HG03469 (cell line): ENCODE measurements at regions not wholly inside any gene's neighbourhood (a gene's known extent, or its start where the extent isn't known, plus 50 kb on each side); places are given as distances from the start of the nearest gene placed in this dataset.

Experiments
- ATAC-seq: cut with Tn5 transposase; IDR thresholded peaks from one replicate; pipeline ENCODE4 v1.9.1; 2021; ENCODE audit warnings: mild to moderate bottlenecking, moderate library complexity, moderate number of reproducible peaks; ENCODE audit not compliant: unreplicated experiment

DNA sequence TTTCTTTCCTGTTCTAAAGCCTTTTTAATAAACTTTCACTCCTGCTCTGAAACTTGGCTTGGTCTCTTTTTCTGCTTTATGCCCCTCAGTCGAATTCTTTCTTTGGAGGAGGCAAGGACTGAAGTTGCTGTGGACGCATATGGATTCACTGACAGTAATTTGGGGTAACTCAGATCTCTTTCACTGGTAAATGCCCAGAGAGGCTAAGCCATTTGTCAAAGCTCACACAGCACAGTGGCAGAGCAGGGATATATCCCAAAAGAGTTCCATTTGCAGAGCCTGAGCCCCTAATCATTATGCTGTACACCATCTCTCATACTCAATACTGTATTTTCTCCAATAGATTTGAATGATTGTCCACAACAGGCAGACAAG, 72.3 kb upstream of the GALNT15 start:
- ATAC-seq = no peak

DNA sequence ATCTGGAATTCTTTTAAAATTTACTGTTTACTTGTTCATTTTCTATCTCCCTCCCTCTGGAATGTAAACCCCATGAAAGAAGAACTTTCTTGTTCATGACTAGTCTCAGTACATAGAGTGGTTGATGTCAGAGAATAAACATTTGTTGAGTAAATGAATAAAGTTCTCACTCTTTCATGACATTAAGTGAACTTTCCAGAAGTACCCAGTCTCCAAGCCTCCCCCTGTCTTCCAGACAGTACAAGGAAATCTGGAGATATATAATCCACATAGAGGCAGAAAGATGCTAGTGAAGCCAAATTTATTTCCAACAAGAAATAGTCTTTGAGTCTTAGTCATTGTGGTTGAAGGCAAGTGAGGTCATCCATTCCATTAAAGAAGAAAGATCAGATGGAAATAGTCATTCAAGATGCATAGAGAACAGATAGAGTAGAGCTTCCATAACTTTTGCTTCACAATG, 71.5 kb upstream of the GALNT15 start:
- no peak for ATAC-seq

DNA sequence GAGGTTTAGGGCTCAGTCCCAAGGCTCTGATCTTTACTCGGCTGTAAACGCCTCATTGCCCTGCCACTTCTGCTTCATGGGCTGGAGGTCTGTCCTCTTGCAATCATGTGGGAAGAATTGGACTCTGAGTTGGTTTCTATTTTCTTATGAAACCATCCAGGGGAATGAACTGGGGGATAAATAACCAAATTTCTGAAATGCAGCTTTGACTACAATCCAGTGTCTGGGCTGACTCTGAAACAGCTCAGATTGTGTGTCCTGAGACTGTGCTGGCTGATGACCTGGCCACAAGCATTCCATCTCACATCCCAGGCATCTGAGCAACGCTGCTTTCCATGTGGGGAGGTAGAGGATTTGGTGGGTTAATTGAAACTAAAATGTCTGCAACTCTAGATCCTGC, 71.0 kb upstream of the GALNT15 start:
- ATAC-seq = no peak

DNA sequence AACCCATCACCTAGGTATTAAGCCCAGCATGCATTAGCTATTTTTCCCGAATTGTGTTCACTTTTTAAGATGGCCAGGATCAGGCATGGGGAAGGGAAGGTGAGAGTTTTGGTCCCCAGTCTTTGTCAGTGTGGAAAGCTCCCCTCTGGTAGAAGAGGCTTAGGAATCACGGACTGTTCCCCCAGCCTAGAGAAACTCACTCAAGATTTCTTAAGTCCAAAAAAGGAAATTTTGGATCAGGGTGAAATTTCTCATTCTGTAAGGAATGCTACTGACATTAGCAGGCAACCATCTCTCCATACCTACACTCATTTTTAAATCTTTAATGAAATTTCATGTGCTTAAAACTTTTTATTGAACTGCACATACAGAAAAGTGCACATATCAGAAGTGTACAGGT, 70.3 kb upstream of the GALNT15 start:
- ATAC-seq = no peak

DNA sequence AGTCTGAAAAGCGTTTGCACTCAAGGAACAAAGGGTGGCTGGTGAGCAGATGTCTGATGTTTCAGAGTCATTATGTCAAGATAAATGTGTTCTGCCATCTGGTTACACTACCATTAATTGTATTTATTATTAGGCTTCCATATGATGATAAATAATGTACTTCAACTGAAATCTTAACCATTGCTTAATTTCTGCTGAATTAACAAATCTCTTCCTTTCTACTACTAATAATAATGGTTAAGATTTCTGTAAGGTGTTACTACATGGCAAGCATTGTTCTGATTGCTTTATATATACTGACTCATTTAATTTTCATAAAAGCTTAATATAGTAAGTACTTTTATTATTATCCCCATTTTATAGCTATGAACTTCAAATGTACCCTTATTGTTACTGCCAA, 68.4 kb upstream of the GALNT15 start:
- no peak for ATAC-seq

DNA sequence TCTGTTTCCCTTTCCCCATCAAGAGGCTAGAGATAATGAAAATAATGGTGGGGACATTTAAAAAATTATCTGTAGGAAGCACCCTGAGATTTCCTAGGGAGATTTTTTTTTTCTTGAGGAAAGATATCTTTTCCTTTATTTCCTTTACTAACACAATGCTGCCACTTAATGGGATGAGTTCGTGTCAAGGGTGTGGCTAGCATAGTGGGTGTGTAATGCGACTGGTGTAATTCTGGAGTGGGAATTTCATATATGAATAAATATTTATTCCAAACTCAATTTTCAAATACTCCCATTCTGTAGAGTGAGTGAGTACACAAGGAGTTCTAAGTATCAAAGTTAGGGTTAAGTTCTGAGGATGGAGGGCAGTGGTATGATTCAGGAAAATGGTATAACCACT, 66.1 kb upstream of the GALNT15 start:
- ATAC-seq = no peak

DNA sequence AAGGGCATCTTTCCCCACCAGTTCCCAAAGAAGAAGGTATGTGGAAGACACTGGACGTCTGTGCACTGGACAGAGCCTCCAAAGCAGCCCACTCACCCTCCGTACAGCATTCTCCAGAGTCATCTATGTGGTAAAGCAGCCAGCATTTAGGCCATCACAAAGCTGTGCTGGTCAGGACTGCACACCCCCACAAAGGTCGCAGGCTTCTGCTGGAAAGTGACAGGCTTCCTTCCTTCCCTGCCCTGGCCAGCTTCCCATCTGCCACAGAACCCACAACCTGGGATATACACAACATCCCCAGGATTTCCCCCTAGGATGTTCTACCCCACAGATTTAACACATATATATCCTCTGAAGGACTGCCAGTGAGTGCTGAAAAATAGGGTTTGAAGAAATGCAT, 64.6 kb upstream of the GALNT15 start:
- no peak for ATAC-seq

DNA sequence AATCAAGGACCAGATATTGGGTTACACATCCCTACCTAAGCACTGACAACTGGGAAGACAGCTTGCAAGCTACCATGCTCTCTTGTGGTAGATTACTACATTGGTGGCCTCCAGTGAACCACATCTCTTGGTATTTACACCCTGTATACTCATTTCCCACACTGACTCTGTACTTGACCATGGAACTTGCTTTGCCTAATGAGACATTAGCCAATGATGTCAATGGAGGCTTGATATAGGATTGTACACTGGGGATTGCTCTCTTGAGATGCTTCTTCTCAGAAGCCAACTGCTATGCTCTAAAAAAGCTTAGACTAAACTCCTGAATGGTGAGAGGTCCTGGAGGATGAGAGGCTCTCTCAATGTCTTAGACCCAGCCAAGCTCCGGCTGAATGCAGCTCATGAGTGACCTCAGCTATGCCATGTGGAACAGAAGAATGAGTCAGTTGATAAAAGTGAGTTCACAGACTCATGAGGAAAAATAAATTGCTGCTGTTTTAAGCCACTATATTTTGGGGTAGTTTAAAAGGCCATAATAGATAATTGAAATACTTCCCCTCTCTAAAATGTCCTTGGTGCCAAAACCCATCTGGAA, 61.5 kb upstream of the GALNT15 start:
- ATAC-seq = no peak

DNA sequence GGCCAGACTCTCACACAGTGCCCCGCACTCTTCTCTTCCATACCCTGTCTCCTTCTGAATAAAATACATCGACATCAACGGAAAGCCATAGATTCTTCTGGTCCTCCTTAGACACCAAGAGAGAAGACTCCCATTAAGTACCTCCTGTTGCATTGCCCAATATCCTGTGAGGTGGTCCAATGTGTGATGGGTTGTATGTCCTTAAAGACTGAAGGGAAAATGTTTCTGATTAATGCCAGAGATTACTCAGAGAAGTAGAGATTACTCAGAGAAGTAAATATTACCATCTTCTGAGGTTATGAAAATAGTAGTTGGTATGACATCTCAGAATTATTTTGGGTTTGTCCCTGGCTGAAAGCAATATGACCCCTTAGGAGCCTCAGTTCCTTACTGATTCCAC, 60.8 kb upstream of the GALNT15 start:
- ATAC-seq = no peak

DNA sequence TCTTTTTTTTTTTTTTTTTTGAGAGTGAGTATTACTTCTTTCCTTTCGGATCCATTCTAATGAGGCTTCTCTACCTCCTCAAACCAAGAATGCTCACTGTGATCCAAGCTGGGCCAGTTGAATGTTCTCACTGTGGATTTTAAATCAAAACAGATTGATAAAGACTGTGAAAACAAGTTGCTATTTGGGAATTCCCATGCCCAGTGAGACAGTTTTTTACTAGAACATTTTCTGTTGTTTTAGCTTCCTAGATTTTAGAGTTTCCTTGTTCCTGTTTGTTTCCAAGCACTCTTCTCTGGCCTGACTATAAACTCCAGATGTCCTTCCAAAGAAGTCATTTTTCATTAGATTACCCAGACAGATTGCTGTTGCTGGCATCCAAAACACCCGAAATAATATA, 60.1 kb upstream of the GALNT15 start:
- no peak for ATAC-seq

DNA sequence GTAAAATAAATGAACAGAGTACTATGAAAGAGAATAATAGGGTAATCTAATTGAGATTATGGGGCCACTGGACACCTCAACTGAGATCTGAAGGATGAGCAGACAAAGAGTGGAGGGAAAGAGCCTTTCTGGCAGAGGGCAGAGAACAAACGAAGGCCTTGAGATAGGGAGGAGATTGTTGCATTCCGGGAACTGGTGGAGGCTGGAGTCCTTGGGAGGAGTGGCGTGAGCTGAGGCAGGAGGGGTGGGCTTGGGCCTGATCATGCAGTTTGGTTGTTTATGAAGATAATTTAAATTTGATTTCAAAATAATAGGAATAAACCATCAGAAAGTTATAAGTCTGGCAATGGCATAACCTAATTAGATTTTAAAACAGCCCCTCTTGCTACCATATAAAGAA, 59.5 kb upstream of the GALNT15 start:
- no peak for ATAC-seq

DNA sequence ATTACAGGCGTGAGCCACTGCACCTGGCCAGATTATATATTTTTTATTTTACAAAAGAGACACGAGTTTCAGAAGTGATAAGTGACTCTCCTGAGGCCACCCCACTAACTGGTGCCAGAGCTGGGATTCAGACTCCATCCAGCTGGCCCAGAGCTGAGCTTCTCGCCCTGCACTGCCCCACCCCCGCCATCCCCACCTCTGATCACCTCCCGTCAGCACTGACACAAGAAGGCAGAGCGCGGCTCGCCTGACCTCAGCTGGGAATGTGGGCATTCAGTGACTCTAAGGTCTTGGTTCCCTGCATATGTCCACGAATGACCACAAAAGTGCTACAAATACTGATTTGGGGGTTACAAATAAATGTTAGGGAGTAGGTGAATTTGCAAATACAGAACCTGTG, 56.1 kb upstream of the GALNT15 start:
- no peak for ATAC-seq

DNA sequence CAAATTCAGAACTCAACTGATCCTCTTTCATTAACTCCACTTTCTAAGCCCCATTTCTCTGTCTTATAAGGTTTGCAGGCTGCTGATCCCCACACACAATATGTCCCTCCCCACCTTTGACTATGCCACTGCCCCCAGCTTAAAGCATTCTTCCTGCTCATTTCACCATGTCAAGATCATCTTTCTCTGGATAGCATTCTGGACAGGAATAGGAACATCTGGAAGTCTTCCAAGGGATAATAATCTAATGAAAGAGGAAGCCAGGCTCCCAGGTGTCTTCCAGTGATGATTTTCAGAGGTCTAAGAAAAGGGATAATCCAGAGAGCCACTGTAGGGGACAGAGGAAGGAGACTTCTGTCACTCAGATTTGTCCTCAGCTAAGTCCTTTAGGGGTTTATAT, 54.6 kb upstream of the GALNT15 start:
- no peak for ATAC-seq

DNA sequence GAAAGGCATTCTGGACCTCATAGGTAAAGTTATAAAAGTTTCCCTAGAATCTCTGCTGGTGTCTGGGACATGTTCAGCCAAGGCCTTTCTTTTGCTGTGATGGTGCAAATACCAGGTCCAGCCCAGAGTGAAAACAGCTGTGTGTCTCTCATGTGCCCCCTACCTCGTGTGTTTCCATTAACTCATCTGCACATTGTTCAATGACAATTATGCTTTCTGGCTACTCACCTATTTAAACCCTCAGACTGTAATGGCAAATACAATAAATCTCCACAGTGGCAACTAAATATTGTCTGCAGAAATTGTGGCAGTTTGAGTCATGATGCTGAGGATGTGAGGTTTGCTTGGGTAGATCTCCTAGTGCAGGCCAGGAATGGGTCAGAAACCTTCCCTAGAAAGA, 53.1 kb upstream of the GALNT15 start:
- ATAC-seq = no peak

DNA sequence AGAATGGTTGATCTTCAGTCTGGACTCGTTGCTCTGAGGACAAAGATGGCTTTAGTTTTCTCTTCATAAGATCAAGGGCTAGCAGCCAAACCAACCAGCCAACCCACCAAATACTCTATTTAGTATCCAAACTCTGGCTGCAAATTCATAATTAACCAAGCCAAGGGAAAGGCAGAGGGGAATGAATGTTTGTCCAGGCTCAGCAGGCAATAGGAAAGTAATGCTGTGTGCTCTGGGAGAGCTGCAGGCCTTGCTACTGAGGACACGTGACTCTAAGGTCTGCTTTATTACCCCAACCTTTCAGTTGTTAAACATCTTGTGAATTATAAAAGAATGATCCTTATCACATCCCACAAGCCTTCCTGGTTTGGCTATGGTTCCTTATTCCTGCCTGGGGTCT, 52.3 kb upstream of the GALNT15 start:
- ATAC-seq = no peak

DNA sequence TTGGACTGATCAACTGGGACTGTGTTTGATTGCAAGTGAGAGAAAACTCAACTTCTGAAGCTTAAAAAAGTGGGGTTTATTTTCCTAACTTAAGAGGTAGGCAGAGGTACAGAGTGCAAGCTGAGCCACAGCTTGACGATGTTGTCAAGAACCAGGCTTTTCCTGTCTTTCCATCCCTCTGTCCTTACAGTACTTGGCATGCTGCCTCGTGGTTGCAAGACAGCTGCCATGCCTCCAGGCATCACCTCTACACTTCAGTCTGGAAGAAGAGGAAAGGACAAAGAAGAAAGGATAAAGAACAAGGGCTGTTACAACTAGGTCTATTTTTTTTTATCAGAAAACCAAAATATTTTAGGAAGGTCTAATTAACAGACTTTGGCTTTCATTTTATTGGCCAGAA, 51.8 kb upstream of the GALNT15 start:
- ATAC-seq = no peak

DNA sequence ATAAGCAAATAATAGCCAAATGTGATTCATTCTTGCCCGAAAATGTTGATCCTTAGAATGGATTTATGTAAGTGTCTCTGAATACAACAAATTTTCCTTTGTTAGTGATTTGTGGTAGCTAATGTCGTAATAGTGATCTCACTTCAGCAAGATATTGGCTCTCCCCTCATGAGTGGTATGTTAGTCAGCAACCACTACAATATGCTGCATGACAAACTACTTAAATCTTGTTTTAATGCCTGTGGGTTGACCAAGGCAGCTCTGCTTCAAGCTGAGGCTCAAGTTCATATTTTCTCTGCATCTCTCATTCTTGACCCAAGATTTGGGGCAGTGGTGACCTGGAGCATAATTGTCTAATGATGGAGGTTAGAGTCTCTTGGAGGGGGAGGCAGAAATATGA, 49.8 kb upstream of the GALNT15 start:
- no peak for ATAC-seq
